Sigmoid colon (tissue), 6 donors: ENCODE measurements at regions not wholly inside any gene's neighbourhood (a gene's known extent, or its start where the extent isn't known, plus 50 kb on each side); places are given as distances from the start of the nearest gene placed in this dataset.
"Not testable (repeated sequence)": the region's sequence is repeated elsewhere in the genome, so short reads cannot be mapped to it uniquely, and the experiment has no call there.

Experiments used
- DNase-seq: peaks from one replicate; pipeline ENCODE4 v3.0.0-alpha.2; 2019
- H3K27ac ChIP-seq, 4 donors: fragments of 200-600 bp; sonication (generic); one replicate each; pipeline ENCODE4 v1.5.1; 2016 to 2019; ENCODE audit warnings: mild to moderate bottlenecking in 1 of 4
- H3K27me3 ChIP-seq, 3 donors: fragments of 200-600 bp; sonication (generic); one replicate each; pipeline ENCODE4 v1.5.1; 2019; ENCODE audit warnings: mild to moderate bottlenecking in 1 of 3
- H3K36me3 ChIP-seq, 4 donors: fragments of 200-600 bp; sonication (generic); one replicate each; pipeline ENCODE4 v1.5.1; 2016 to 2019
- H3K4me1 ChIP-seq, 4 donors: fragments of 200-600 bp; sonication (generic); one replicate each; pipeline ENCODE4 v1.5.1; 2017 to 2019
- H3K4me3 ChIP-seq, 4 donors: fragments of 200-600 bp; sonication (generic); one replicate each; pipeline ENCODE4 v1.5.1; 2017 to 2019; ENCODE audit warnings: mild to moderate bottlenecking in 2 of 4, moderate library complexity in 1 of 4
- H3K9me3 ChIP-seq, 4 donors: fragments of 200-600 bp in 3 of 4; sonication (generic) in 3 of 4; one replicate each; pipeline versions ENCODE4 v1.5.1 to v1.6.1; 2013 to 2019
- CTCF ChIP-seq, 4 experiments: fragments of 450-650 bp in 3 of 4; fragments of 200-600 bp in 1 of 4; IDR thresholded peaks; one replicate each; pipeline ENCODE4 v1.5.1; 2016 to 2019; ENCODE audit warnings: antibody characterized with exemption in 4 of 4, mild to moderate bottlenecking in 3 of 4, moderate library complexity in 2 of 4
- EP300 ChIP-seq, 4 donors: sonication (generic); formaldehyde crosslinking; IDR thresholded peaks; one replicate each; pipeline ENCODE4 v1.6.1; 2017; ENCODE audit warnings: antibody characterized with exemption in 4 of 4
- POLR2A ChIP-seq, 2 donors: fragments of 450-650 bp; IDR thresholded peaks; one replicate each; pipeline ENCODE4 v1.6.1; 2016; ENCODE audit warnings: antibody characterized with exemption in 2 of 2, mild to moderate bottlenecking in 2 of 2, moderate library complexity in 2 of 2
- POLR2AphosphoS5 ChIP-seq, 4 donors: sonication (generic); formaldehyde crosslinking; IDR thresholded peaks; one replicate each; pipeline ENCODE4 v1.6.1; 2017; ENCODE audit warnings: antibody characterized with exemption in 4 of 4
- WGBS, 2 donors: extraction: QIAGEN DNeasy Blood & Tissue Kit; methylation state at CpG; one replicate each; pipeline ENCODE4 v1.1.7; 2013; 5-methylcytosine and 5-hydroxymethylcytosine counted together
- intact Hi-C: fragments of 100-400 bp; cut with DNase I; formaldehyde crosslinking; loops from one replicate; pipeline ENCODE4 v1.15.1; 2023
- donor health status: healthy with polysubstance abuse.
- donor health status: healthy.

DNA sequence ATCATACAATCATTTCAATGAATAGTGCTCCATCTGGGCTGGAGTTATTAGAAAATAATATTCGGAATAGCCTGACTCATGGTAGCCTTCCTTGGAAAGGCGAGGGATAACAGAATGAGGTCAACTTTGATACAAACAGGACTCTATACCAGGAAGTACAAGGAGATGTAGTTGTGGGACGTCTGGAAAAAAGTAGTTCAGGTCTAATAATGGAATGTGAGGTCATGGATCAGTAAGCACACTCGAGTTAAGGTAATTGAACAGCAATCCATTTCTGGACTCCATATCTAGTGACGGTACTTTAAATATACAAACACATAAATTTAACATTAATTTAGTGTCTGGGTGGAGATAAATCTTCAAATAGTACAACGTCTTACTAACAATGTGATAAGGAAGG is 1204.0 kb upstream of the ADGRB3 start:
- intact Hi-C loops: no loop called here
- Histone ChIP-seq H3K27ac (no peak overlapping the region), H3K4me1 (no peaks in the 10 kb centered on the region), H3K36me3 (no peaks in the 10 kb centered on the region), H3K27me3 (no peaks in the 10 kb centered on the region), H3K4me3 (no peak overlapping the region), H3K9me3 (no peaks in the 10 kb centered on the region)
- 64 to 65% methylated on average over 6 of the region's 6 CpGs for WGBS, 2 donors
- TF ChIP-seq EP300 (IDR thresholded peaks at IDR 0.05): no peak
- no peak for TF ChIP-seq CTCF (IDR thresholded peaks at IDR 0.05)
- TF ChIP-seq POLR2AphosphoS5 (IDR thresholded peaks at IDR 0.05): no peak
- no peak for TF ChIP-seq POLR2A (IDR thresholded peaks at IDR 0.05)
- DNase-seq: no peak

DNA sequence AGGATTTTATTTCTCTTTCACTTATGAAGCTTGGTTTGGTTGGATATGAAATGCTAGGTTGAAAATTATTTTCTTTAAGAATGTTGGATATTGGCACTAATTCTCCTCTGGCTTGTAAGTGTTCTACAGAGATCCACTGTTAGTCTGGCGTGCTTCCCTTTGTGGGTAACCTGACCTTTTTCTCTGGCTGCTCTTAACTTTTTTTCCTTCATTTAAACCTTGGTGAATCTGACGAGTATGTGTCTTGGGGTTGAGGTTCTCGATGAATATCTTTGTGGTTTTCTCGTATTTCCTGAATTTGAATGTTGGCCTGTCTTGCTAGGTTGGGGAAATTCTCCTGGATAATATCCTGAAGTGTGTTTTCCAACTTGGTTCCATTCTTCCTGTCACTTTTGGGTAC is 1208.4 kb upstream of the ADGRB3 start:
- WGBS, 2 donors: 87 to 89% methylated on average over 4 of the region's 4 CpGs
- DNase-seq, H3K4me1 ChIP-seq, intact Hi-C loops, H3K36me3 ChIP-seq, H3K9me3 ChIP-seq, H3K4me3 ChIP-seq, H3K27ac ChIP-seq, H3K27me3 ChIP-seq: not testable (repeated sequence)

GRCh38 chr6:67412035-67412434 is 1223.0 kb upstream of the ADGRB3 start:
- WGBS, 2 donors: 32 to 65% methylated on average over 3 of the region's 3 CpGs
- H3K4me1 ChIP-seq: no peaks in the 10 kb centered on the region
- no peaks in the 10 kb centered on the region for H3K27me3 ChIP-seq
- H3K27ac ChIP-seq: no peak overlapping the region
- no peaks in the 10 kb centered on the region for H3K36me3 ChIP-seq
- intact Hi-C loops: no loop called here
- H3K9me3 ChIP-seq: no peaks in the 10 kb centered on the region
- H3K4me3 ChIP-seq: no peak overlapping the region
- no peak for TF ChIP-seq EP300 (IDR thresholded peaks at IDR 0.05)
- TF ChIP-seq POLR2AphosphoS5 (IDR thresholded peaks at IDR 0.05): no peak
- TF ChIP-seq POLR2A (IDR thresholded peaks at IDR 0.05): no peak
- TF ChIP-seq CTCF (IDR thresholded peaks at IDR 0.05): no peak
- no peak for DNase-seq

DNA sequence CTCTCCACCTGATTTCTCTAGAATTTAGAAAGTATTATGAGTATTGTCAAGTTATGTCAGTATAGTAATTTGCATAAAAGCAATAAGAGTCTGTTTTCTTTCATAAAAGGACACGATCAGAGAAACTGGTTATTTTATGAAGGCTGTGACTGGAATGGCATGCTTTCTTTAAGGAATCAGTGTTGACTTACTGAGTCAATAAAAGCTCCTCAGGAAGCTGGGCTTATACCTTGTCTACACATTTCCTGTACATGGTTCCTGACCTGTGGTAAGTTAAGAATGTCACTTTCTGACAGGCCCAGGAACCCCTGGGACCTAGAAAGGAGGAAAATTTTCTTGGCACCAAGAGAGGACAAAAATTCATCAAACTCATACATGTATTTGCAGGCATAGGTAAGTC is 1224.0 kb upstream of the ADGRB3 start:
- no peak for DNase-seq
- H3K36me3 ChIP-seq: no peaks in the 10 kb centered on the region
- H3K4me3 ChIP-seq: no peak overlapping the region
- intact Hi-C loops: no loop called here
- TF ChIP-seq CTCF (IDR thresholded peaks at IDR 0.05) (no peak), EP300 (IDR thresholded peaks at IDR 0.05) (no peak), POLR2AphosphoS5 (IDR thresholded peaks at IDR 0.05) (no peak), POLR2A (IDR thresholded peaks at IDR 0.05) (no peak)
- no peak overlapping the region for H3K27ac ChIP-seq
- H3K27me3 ChIP-seq: no peaks in the 10 kb centered on the region
- 9% methylated on average over 1 of the region's 1 CpG for WGBS, 2 donors
- no peaks in the 10 kb centered on the region for H3K4me1 ChIP-seq
- no peaks in the 10 kb centered on the region for H3K9me3 ChIP-seq

DNA sequence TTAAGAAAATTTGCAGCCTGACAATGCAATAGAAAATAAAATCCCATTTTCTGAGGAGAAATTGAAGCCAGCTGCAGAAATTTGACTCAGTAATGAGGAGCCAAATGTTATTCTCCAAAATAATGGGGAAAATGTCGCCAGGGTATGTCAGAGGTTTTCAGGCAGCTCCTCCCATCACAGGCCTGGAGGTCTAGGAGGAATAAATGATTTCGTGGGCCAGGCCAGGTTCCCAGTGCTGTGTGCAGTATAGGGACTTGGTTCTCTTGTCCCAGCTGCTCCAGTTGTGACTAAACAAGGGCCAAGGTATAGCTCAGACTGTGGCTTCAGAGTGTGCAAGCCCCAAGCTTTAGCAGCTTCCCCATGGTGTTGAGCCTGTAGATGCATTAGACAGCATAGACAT is 1240.8 kb upstream of the ADGRB3 start:
- DNase-seq: no peak

More for the DNA sequence above, 1240.8 kb upstream of the ADGRB3 start:
- TF ChIP-seq CTCF (IDR thresholded peaks at IDR 0.05) (no peak), POLR2AphosphoS5 (IDR thresholded peaks at IDR 0.05) (no peak), EP300 (IDR thresholded peaks at IDR 0.05) (no peak), POLR2A (IDR thresholded peaks at IDR 0.05) (no peak)
- 29 to 50% methylated on average over 2 of the region's 2 CpGs for WGBS, 2 donors
- Histone ChIP-seq H3K4me3 (no peak overlapping the region), H3K4me1 (no peaks in the 10 kb centered on the region), H3K9me3 (no peaks in the 10 kb centered on the region), H3K27ac (no peak overlapping the region), H3K36me3 (no peaks in the 10 kb centered on the region), H3K27me3 (no peaks in the 10 kb centered on the region)
- intact Hi-C loops: no loop called here
